ENCODE measurements at regions not wholly inside any gene's neighbourhood (a gene's known extent, or its start where the extent isn't known, plus 50 kb on each side); places are given as distances from the start of the nearest gene placed in this dataset.
"Not testable (repeated sequence)": the region's sequence is repeated elsewhere in the genome, so short reads cannot be mapped to it uniquely, and the experiment has no call there.

- DNase-seq (ENCODE audit: low spot score), result no peak
These were observed 207.7 kb downstream of the YTHDC2 start for GRCh38 chr5:113721171-113721570.

DNA sequence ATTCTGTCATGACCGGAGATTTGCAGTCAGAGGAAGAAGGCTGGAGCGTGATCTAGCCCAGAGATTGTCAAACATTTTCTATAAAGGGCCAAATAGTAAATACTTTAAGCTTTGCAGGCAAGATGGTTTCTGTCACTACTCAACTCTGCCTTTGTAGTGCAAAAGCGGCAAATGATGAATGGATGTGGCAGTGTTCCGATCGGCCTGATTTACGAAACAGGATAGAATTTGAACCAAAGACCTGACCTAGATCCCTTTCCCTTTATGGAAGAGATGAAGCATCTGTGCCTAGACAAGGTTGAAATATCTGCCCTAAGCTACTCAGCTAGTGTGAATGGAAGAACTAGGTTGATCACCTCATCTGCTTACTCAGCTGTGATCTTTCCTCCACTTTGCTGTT, 209.5 kb downstream of the YTHDC2 start:
- no peak for DNase-seq (ENCODE audit: low spot score)

DNA sequence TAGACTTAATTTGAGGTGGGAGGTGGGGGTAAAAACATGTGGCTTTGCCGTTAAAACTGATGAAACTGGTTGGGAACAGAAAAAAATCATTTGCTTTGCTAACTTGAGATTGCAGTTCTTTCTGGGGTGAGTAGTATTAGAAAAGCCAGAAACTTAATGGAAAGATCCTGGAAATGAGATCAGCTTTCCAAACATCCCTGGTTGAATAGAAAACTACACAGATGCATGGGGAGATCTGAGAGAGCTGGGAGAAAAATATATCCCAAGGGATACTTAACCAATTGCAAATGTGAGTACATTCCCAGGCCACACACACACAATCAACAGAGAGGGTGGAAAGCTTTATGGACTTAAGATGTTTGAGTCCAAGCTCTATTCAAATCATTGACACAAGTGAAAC, 222.3 kb downstream of the YTHDC2 start:
- DNase-seq (ENCODE audit: low spot score), result no peak

GRCh38 chr5:113742176-113742575, 228.7 kb downstream of the YTHDC2 start:
- no peak for DNase-seq (ENCODE audit: low spot score)

- no peak for DNase-seq (ENCODE audit: low spot score)
These were observed 229.1 kb downstream of the YTHDC2 start for GRCh38 chr5:113742639-113743038.

- no peak for DNase-seq (ENCODE audit: low spot score)
These were observed 234.9 kb downstream of the YTHDC2 start for GRCh38 chr5:113748403-113748802.

DNA sequence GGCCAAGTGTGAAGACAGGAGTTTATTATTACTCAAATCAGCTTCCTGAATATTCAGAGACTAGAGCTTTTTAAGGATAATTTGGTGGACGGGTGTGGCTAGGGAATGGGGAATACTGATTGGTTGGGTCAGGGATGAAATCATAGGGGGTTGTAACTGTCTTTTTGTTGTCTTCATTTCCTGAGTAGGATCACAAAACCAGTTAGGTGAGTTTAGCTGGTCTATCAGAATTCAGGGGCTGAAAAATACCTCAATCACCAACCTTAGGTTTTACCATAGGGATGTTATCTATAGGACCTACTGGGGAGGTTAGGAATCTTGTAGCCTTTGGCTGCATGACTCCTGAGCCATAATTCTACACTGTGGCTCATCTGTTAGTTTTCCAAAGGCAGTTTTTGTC, 235.8 kb downstream of the YTHDC2 start:
- no peak for DNase-seq (ENCODE audit: low spot score)

DNA sequence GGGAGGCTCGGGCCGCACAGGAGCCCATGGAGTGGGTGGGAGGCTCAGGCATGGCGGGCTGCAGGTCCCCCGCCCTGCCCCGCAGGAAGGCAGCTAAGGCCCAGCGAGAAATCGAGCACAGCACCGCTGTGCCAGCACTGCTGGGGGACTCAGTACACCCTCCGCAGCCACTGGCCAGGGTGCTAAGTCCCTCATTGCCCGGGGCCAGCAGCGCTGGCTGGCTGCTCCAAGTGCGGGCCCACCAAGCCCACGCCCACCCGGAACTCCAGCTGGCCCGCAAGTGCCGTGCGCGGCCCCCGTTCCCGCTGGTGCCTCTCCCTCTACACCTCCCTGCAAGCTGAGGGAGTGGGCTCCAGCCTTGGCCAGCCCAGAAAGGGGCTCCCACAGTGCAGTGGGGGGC, 239.7 kb downstream of the YTHDC2 start:
- DNase-seq (ENCODE audit: low spot score), result not testable (repeated sequence)

DNA sequence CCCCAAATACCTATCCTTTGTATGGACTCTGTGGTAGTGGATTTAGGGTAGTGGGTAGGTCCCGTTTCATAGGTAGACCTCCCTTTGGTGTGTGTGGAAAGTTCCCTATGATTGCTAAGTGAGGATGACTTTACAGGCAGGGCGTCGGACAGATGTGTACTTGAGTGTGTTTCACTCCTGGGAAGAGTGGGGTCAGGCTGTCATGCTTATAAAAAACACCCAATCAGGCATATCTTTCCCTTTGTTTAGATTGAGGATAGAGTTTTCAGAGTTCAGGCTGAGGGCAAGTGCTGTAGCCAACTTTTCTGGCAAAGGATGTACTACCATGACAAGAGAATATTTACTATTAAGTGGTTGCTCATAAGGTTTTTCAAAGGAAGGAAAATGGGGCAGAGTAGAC, 242.0 kb downstream of the YTHDC2 start:
- no peak for DNase-seq (ENCODE audit: low spot score)

DNA sequence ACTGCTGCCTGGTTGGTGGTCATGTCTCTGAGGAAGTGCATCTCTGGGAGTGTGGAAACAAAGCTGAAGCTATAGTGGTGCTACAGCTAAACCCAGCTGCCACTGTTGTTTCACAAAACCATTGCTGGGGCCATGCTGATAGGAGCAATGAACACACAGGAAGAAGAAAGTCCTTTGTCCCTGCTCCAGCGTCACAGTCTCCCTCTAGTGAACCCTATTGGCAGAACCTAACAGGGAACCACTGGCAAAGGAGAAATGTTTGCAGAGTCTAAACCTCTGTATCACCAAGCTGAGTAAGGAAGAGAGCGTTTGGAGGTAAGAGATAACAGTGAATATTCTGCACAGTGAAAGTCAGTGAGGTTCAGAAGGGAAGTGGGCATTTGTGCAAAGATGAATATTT, 244.0 kb downstream of the YTHDC2 start:
- DNase-seq (ENCODE audit: low spot score), result peak; percentile 4

DNA sequence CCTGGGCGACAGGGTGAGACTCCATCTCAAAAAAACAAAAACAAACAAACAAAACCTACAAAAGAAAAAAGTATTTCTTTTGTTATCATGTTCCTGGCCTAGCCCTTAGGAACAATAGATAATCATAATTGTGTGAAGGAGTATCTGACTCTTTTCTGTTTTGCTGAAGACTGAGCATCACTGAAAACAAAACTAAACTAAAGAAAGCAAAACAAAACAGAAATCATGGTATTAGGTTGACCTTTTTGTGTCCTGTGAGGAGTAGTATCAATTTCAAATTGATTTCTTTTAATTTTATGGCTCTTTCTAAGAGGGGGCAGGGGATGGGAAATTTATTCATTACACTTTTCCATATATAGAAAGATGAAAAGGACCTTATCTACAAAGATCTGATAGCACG, 246.0 kb downstream of the YTHDC2 start:
- no peak for DNase-seq (ENCODE audit: low spot score)

- no peak for DNase-seq (ENCODE audit: low spot score)
These were observed 247.0 kb downstream of the YTHDC2 start for GRCh38 chr5:113760486-113760885.

DNA sequence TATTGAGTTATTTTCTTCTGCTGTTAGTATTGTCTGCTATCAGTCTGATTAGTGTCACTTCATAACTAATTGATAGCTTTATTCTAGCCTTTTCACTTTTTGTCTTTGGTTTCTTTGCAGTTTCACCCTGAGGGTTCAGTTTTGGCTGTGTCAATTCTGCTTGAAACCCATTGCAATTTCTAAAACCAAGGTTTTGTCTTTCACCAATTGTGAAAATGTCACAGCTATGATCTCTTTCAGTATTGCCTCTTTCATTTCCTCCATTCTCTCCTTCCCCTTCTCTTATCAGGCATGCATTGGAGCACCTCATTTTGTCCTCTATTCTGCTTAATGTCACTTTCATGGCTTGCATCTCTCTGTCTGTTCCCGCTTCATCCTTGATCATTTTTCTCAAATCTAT, 248.1 kb downstream of the YTHDC2 start:
- DNase-seq (ENCODE audit: low spot score), result no peak

DNA sequence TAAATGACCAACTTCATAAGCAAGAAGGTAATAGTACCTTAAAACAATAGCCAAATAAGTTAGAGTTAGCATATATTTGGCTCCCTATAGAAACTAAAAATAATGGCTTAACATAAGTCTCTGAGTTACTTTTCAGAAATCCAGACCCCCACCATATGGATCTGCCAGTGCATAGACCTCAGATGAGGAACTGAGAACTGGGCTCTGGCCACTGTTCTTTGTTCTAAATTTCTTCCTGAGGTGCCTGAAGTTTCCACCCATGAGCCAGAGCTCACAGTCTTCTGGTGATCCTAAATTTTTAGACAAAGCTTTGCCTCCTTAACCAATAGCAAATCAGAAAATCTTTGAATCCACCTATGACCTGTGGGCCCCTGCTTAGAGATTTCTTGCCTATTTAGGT, 250.9 kb downstream of the YTHDC2 start:
- DNase-seq (ENCODE audit: low spot score), result no peak

DNA sequence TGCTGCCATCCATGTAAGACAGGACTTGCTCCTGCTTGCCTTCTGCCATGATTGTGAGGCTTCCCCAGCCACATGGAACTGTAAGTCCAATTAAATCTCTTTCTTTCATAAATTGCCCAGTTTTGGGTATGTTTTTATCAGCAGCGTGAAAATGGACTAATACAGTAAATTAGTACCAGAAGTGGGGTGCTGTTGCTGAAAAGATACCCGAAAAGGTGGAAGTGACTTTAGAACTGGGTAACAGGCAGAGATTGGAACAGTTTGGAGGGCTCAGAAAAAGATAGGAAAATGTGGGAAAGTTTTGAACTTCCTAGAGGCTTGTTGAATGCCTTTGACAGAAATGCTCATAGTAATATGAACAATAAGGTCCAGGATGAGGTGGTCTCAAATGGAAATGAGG, 253.3 kb downstream of the YTHDC2 start:
- DNase-seq (ENCODE audit: low spot score), result not testable (repeated sequence)

- no peak for DNase-seq (ENCODE audit: low spot score)
These were observed 257.2 kb downstream of the YTHDC2 start for GRCh38 chr5:113770648-113771047.

- DNase-seq (ENCODE audit: low spot score), result no peak
These were observed 258.0 kb downstream of the YTHDC2 start for GRCh38 chr5:113771483-113771882.

GRCh38 chr5:113776168-113776567, 262.7 kb downstream of the YTHDC2 start:
- DNase-seq (ENCODE audit: low spot score), result no peak

DNA sequence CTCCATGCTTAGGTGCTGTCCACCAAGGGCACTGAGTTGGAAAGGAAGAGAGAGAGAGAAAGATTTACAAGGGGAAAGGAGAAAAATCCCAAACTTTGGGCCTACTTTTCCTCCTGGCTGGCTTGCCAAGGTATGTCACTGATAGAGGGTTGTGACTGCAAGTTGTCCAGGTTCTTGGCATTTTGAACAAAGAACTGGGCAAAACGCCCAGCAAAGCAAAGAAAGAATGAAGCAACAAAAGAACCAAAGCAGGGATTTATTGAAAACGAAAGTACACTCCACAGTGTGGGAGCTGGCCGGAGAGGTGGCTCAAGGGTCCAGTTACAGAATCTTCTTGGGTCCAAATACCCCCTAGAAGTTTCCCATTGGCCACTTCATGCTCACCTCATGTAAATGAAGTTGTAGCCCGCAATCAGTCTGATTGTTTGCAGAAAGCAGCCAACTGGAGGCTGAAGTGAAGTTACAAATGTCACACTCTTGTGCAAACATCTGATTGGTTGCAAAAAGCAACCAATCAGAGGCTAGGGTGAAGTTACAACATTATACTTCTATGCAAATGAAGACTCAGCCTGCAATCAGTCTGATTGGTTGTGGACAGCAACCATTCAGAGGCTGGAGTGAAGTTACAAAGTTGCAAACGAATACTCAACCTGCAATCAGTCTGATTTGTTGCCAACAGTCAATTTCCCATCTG, 263.5 kb downstream of the YTHDC2 start:
- no peak for DNase-seq (ENCODE audit: low spot score)

GRCh38 chr5:113778147-113778546, 264.7 kb downstream of the YTHDC2 start:
- DNase-seq (ENCODE audit: low spot score), result no peak

- no peak for DNase-seq (ENCODE audit: low spot score)
These were observed 274.7 kb downstream of the YTHDC2 start for GRCh38 chr5:113788141-113788655.

DNA sequence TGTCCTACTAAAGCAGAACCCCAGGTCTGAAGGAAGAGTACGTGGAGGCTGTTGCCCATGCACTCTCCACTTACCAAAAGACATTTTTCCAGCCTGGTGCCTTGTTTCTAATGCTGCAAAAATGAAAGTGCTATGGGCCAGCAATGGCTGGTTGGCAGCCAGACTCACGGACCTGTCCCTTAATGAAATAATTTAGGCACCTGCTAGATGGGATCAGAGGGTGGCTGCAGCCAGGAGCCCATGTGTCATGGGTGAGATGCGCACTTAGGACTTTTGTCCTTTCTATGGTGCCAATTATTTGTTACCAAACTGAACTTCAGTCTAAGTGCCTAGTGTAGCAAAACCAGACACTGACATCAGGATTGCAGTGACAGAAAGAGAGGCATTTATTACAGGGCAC, 276.3 kb downstream of the YTHDC2 start:
- no peak for DNase-seq (ENCODE audit: low spot score)

DNA sequence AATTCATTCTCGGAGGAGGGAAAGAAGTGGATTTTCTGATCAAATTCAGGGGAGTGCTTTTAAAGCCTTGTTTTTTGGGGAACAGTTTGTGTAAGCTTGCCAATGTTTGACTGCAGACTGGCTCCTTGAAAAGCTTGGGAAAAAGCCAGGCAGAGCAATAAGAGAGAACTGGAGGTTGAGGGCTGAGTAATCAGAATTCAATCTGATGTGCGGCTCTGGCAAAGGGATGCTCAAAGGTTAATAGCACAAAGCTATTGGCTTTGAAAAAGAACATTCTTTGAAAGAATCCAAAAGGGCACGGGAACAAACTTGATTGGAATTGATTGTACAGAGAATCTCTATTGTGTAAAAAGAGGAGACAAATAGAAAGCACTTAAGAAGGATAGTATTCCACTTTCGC, 279.3 kb downstream of the YTHDC2 start:
- no peak for DNase-seq (ENCODE audit: low spot score)

DNA sequence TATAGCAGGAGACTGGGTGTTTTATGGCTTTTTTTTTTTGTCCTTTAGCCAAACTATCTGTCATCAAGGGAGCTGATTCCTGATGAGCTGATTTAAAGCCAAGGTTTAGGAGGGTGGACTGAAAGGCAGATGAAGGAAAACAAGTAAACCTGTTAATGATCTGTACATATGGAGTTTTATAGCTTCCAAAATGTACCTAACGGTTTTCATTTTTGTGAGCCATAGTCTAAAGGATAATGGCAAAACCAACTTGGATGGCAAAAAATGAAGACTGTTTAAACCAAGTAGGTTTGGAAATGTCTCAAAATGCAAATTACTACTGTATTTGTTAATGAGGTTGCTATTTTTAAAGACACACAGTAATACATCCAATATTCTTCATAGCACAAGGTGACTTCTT, 281.5 kb downstream of the YTHDC2 start:
- DNase-seq (ENCODE audit: low spot score), result no peak
